HCT116 (cell line): ENCODE measurements at regions not wholly inside any gene's neighbourhood (a gene's known extent, or its start where the extent isn't known, plus 50 kb on each side); places are given as distances from the start of the nearest gene placed in this dataset.

Experiments
- ATAC-seq: fragments of 200-7000 bp; cut with Tn5 transposase; 2 replicates; pipeline ENCODE4 v1.9.1; 2020; ENCODE audit warnings: mild to moderate bottlenecking, moderate library complexity
- BruUV-seq: library from RNA; stranded (reverse); fragments of 400-500 nt; replicated peaks from 2 replicates; lab custom pipeline; 2021; lab: Mats Ljungman, UMichigan
- CTCF ChIA-PET: fragments of 300-600 bp; sonication (Branson Sonifier 250); formaldehyde crosslinking; loops from one replicate; lab custom pipeline; 2021; ENCODE audit warnings: antibody characterized with exemption; lab: Charles Lee
- POLR2A ChIA-PET: fragments of 300-600, 350-600 bp; sonication (Branson Sonifier 250); formaldehyde crosslinking; loops from one replicate; lab custom pipeline; 2021; ENCODE audit warnings: antibody characterized with exemption; lab: Charles Lee
- RAD21 ChIA-PET, 2 experiments: fragments of 300-600 bp; sonication (Branson Sonifier 250); formaldehyde crosslinking; loops; one replicate each; lab custom pipeline; 2023; ENCODE audit warnings: low total read pairs in 2 of 2; ENCODE audit not compliant: uncharacterized antibody in 2 of 2, unreplicated experiment in 2 of 2, low non-redundant PET in 1 of 2; lab: Charles Lee
- DNase-seq: peaks from one replicate; pipeline ENCODE4 v3.0.0-alpha.2; 2010; ENCODE audit warnings: low read depth, low spot score
- H2AFZ ChIP-seq: fragments of 200-600 bp; shearing (Covaris generic), sonication (generic); 2 replicates; pipeline ENCODE4 v1.6.1; 2017; ENCODE audit warnings: low read depth, mixed run types, mixed read lengths, antibody characterized with exemption, low read length; ENCODE audit not compliant: poor library complexity, severe bottlenecking
- H3K27ac ChIP-seq: 2 replicates; pipeline ENCODE4 v1.5.1; 2012; ENCODE audit warnings: low read depth, low read length
- H3K27me3 ChIP-seq: fragments of 200-600 bp; sonication (generic); 2 replicates; pipeline ENCODE4 v1.6.1; 2016; ENCODE audit warnings: mixed run types, low read length, mixed read lengths; ENCODE audit not compliant: insufficient read depth
- H3K36me3 ChIP-seq, 2 experiments: fragments of 200-500 bp in 1 of 2; fragments of 200-600 bp in 1 of 2; sonication (Bioruptor generic) in 1 of 2; sonication (generic) in 1 of 2; 2 replicates each; pipeline versions ENCODE4 v1.5.1 to v1.6.1; 2014 to 2016; ENCODE audit warnings: low read length in 2 of 2, inconsistent platforms in 1 of 2, mixed read lengths in 1 of 2, mixed run types in 1 of 2; ENCODE audit not compliant: insufficient read depth in 2 of 2, control insufficient read depth in 1 of 2
- H3K4me1 ChIP-seq, 2 experiments: fragments of 200-600 bp in 1 of 2; sonication (generic) in 1 of 2; 2 replicates each; pipeline versions ENCODE4 v1.5.1 to v1.6.1; 2012 to 2017; ENCODE audit warnings: low read length in 2 of 2, inconsistent platforms in 1 of 2, mild to moderate bottlenecking in 1 of 2, mixed read lengths in 1 of 2, mixed run types in 1 of 2, moderate library complexity in 1 of 2; ENCODE audit not compliant: insufficient read depth in 2 of 2, control insufficient read depth in 1 of 2
- H3K4me2 ChIP-seq: fragments of 200-600 bp; sonication (generic); 2 replicates; pipeline ENCODE4 v1.6.1; 2017; ENCODE audit warnings: mixed run types, low read length, mixed read lengths
- H3K4me3 ChIP-seq, 2 experiments: fragments of 200-600 bp in 1 of 2; sonication (generic) in 1 of 2; replicated peaks in 1 of 2; 2 replicates each; pipeline ENCODE4 v1.5.1; 2011 to 2016; ENCODE audit warnings: low read length in 2 of 2, control low read depth in 1 of 2, low read depth in 1 of 2, mild to moderate bottlenecking in 1 of 2, mixed read lengths in 1 of 2, mixed run types in 1 of 2
- H3K79me2 ChIP-seq: fragments of 200-600 bp; sonication (generic); 2 replicates; pipeline ENCODE4 v1.6.1; 2017; ENCODE audit warnings: mild to moderate bottlenecking, mixed run types, low read length, moderate library complexity, mixed read lengths; ENCODE audit not compliant: insufficient read depth
- H3K9ac ChIP-seq: fragments of 200-600 bp; sonication (generic); 2 replicates; pipeline ENCODE4 v1.6.1; 2016; ENCODE audit warnings: low read length, mixed read lengths
- H3K9me2 ChIP-seq: fragments of 200-600 bp; sonication (generic), shearing (Covaris generic); 2 replicates; pipeline ENCODE4 v1.6.1; 2017; ENCODE audit warnings: mixed run types, mild to moderate bottlenecking, moderate library complexity; ENCODE audit not compliant: insufficient read depth
- H3K9me3 ChIP-seq, 2 experiments: fragments of 200-500 bp in 1 of 2; fragments of 200-600 bp in 1 of 2; sonication (Bioruptor generic) in 1 of 2; sonication (generic) in 1 of 2; 2 replicates each; pipeline ENCODE4 v1.6.1; 2014 to 2017; ENCODE audit warnings: low read length in 2 of 2, mixed read lengths in 2 of 2, inconsistent platforms in 1 of 2, low read depth in 1 of 2, mild to moderate bottlenecking in 1 of 2, mixed run types in 1 of 2, moderate library complexity in 1 of 2; ENCODE audit not compliant: control insufficient read depth in 1 of 2, insufficient read depth in 1 of 2
- H4K20me1 ChIP-seq: fragments of 200-600 bp; sonication (generic), shearing (Covaris generic); 2 replicates; pipeline ENCODE4 v1.6.1; 2017; ENCODE audit warnings: mixed run types, mild to moderate bottlenecking, moderate library complexity; ENCODE audit not compliant: insufficient read depth
- ATF3 ChIP-seq: IDR thresholded peaks from 2 replicates; pipeline ENCODE4 v1.6.1; 2012
- CBX3 ChIP-seq: IDR thresholded peaks from 2 replicates; pipeline ENCODE4 v1.6.1; 2012; ENCODE audit warnings: low read depth
- CEBPB ChIP-seq: IDR thresholded peaks from 2 replicates; pipeline ENCODE4 v1.6.1; 2012; ENCODE audit warnings: low read depth
- ELF1 ChIP-seq: IDR thresholded peaks from 2 replicates; pipeline ENCODE4 v1.6.1; 2012; ENCODE audit warnings: low read depth, borderline replicate concordance
- FOSL1 ChIP-seq: IDR thresholded peaks from 2 replicates; pipeline ENCODE4 v1.6.1; 2012; ENCODE audit warnings: low read depth
- JUND ChIP-seq: IDR thresholded peaks from 2 replicates; pipeline ENCODE4 v1.6.1; 2012
- POLR2A ChIP-seq: IDR thresholded peaks from 2 replicates; pipeline ENCODE4 v1.7.0; 2011; ENCODE audit warnings: borderline replicate concordance; ENCODE audit not compliant: insufficient read depth, insufficient read length; ENCODE audit errors: extremely low read depth
- RAD21 ChIP-seq: IDR thresholded peaks from 2 replicates; pipeline ENCODE4 v1.6.1; 2012; ENCODE audit warnings: low read depth, mild to moderate bottlenecking
- SP1 ChIP-seq: IDR thresholded peaks from 2 replicates; pipeline ENCODE4 v1.6.1; 2012; ENCODE audit warnings: low read depth
- TCF7L2 ChIP-seq: IDR thresholded peaks from 2 replicates; pipeline ENCODE4 v1.7.0; 2011; ENCODE audit warnings: borderline replicate concordance, inconsistent platforms; ENCODE audit not compliant: insufficient read depth, insufficient read length; ENCODE audit errors: extremely low read depth
- YY1 ChIP-seq: IDR thresholded peaks from 2 replicates; pipeline ENCODE4 v1.6.1; 2011; ENCODE audit warnings: low read length, low read depth, moderate library complexity, mild to moderate bottlenecking; ENCODE audit not compliant: insufficient replicate concordance; ENCODE audit errors: extremely low read depth
- ZFX ChIP-seq: fragments of 450-650 bp; IDR thresholded peaks from 2 replicates; pipeline ENCODE4 v1.6.1; 2017
- intact Hi-C: fragments of 100-400 bp; cut with micrococcal nuclease; formaldehyde crosslinking; loops from 2 replicates; pipeline ENCODE4 v1.10.0; 2022
- TF ChIP-seq, protein P1 (sequence below): IDR thresholded peaks from 2 replicates; pipeline ENCODE4 v1.6.1; 2012
- TF ChIP-seq, protein P2 (sequence below): IDR thresholded peaks from 2 replicates; pipeline ENCODE4 v1.6.1; 2011; ENCODE audit warnings: mild to moderate bottlenecking, low read length, moderate library complexity; ENCODE audit not compliant: insufficient replicate concordance; ENCODE audit errors: extremely low read depth
- TF ChIP-seq, protein P3 (sequence below): IDR thresholded peaks from 2 replicates; pipeline ENCODE4 v1.6.1; 2012; ENCODE audit warnings: low read depth

- H3K79me2 ChIP-seq, result no peaks in the 10 kb centered on the region
- no peaks in the 10 kb centered on the region for H3K9me2 ChIP-seq
- intact Hi-C loops, result no loop called here
- no peak for ATAC-seq
- no peak overlapping the region for H3K27ac ChIP-seq
- H3K9ac ChIP-seq, result no peak overlapping the region
- CTCF ChIA-PET, result interaction anchor here (1.0 kb wide), 1 partner anchor 14 kb away, joined by 3 read pairs; no protein-coding TSS in a partner anchor
- no peak for TF ChIP-seq ZFX
- no peak for TF ChIP-seq TCF7L2
- TF ChIP-seq, protein P1, sequence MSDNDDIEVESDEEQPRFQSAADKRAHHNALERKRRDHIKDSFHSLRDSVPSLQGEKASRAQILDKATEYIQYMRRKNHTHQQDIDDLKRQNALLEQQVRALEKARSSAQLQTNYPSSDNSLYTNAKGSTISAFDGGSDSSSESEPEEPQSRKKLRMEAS, result no peak
- TF ChIP-seq CBX3, result no peak
- TF ChIP-seq POLR2A, result no peak
- no peak for TF ChIP-seq RAD21
- TF ChIP-seq, protein P2, sequence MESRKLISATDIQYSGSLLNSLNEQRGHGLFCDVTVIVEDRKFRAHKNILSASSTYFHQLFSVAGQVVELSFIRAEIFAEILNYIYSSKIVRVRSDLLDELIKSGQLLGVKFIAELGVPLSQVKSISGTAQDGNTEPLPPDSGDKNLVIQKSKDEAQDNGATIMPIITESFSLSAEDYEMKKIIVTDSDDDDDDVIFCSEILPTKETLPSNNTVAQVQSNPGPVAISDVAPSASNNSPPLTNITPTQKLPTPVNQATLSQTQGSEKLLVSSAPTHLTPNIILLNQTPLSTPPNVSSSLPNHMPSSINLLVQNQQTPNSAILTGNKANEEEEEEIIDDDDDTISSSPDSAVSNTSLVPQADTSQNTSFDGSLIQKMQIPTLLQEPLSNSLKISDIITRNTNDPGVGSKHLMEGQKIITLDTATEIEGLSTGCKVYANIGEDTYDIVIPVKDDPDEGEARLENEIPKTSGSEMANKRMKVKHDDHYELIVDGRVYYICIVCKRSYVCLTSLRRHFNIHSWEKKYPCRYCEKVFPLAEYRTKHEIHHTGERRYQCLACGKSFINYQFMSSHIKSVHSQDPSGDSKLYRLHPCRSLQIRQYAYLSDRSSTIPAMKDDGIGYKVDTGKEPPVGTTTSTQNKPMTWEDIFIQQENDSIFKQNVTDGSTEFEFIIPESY, result no peak
- no peak for TF ChIP-seq ELF1
- TF ChIP-seq, protein P3, sequence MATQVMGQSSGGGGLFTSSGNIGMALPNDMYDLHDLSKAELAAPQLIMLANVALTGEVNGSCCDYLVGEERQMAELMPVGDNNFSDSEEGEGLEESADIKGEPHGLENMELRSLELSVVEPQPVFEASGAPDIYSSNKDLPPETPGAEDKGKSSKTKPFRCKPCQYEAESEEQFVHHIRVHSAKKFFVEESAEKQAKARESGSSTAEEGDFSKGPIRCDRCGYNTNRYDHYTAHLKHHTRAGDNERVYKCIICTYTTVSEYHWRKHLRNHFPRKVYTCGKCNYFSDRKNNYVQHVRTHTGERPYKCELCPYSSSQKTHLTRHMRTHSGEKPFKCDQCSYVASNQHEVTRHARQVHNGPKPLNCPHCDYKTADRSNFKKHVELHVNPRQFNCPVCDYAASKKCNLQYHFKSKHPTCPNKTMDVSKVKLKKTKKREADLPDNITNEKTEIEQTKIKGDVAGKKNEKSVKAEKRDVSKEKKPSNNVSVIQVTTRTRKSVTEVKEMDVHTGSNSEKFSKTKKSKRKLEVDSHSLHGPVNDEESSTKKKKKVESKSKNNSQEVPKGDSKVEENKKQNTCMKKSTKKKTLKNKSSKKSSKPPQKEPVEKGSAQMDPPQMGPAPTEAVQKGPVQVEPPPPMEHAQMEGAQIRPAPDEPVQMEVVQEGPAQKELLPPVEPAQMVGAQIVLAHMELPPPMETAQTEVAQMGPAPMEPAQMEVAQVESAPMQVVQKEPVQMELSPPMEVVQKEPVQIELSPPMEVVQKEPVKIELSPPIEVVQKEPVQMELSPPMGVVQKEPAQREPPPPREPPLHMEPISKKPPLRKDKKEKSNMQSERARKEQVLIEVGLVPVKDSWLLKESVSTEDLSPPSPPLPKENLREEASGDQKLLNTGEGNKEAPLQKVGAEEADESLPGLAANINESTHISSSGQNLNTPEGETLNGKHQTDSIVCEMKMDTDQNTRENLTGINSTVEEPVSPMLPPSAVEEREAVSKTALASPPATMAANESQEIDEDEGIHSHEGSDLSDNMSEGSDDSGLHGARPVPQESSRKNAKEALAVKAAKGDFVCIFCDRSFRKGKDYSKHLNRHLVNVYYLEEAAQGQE, result no peak
- no peak for TF ChIP-seq FOSL1
- no peak for TF ChIP-seq YY1
- TF ChIP-seq ATF3, result no peak
- no peak for TF ChIP-seq JUND
- TF ChIP-seq CEBPB, result no peak
- TF ChIP-seq SP1, result no peak
- TF ChIP-seq, all 23 proteins: peak for 0
- Histone ChIP-seq H3K36me3 (no peaks in the 10 kb centered on the region), H3K4me3 (no peak overlapping the region), H3K9me3 (no peaks in the 10 kb centered on the region), H3K4me1 (no peaks in the 10 kb centered on the region), H3K4me2 (no peak overlapping the region), H3K27me3 (no peaks in the 10 kb centered on the region), H4K20me1 (no peaks in the 10 kb centered on the region), H2AFZ (no peak overlapping the region)
- POLR2A ChIA-PET, result no interaction called here
- BruUV-seq, result no TSS peak
- RAD21 ChIA-PET, result no interaction called here
- no peak for DNase-seq
Observed at GRCh38 chr4:26053761-26054160, 139.7 kb downstream of the SMIM20 start.
